Left lobe of liver (tissue), 2 donors: ENCODE measurements at regions not wholly inside any gene's neighbourhood (a gene's known extent, or its start where the extent isn't known, plus 50 kb on each side); places are given as distances from the start of the nearest gene placed in this dataset.
A peak's percentile ranks its signal among the peaks of the same experiment; 100 is the strongest.

Source experiments
- ATAC-seq: fragments of 200-7000 bp; cut with Tn5 transposase; one replicate; pipeline ENCODE4 v1.9.1; 2020; ENCODE audit warnings: mild to moderate bottlenecking, moderate library complexity
- DNase-seq: peaks from one replicate; pipeline ENCODE4 v3.0.0-alpha.2; 2020; ENCODE audit warnings: low spot score
- donor health status: DM: no; HTN: no; CAD: no; lungs with moderate emphysema.
- donor health status: DM: no; HTN: yes; CAD: no.

GRCh38 chr15:25051399-25052154, 96.8 kb downstream of the SNRPN start:
- no peak for DNase-seq

GRCh38 chr15:25052191-25052999, 97.6 kb downstream of the SNRPN start:
- DNase-seq: no peak
- no peak for ATAC-seq

More at GRCh38 chr15:25051399-25052154, 96.8 kb downstream of the SNRPN start:
- ATAC-seq: no peak

GRCh38 chr15:25053000-25053815, 98.4 kb downstream of the SNRPN start:
- ATAC-seq: no peak
- DNase-seq: peak; percentile 12

- ATAC-seq: no peak
- DNase-seq: peak; percentile 10
Observed at GRCh38 chr15:25054329-25054728, 99.5 kb downstream of the SNRPN start.

GRCh38 chr15:25054943-25055342, 100.2 kb downstream of the SNRPN start:
- DNase-seq: peak; percentile 37

DNA sequence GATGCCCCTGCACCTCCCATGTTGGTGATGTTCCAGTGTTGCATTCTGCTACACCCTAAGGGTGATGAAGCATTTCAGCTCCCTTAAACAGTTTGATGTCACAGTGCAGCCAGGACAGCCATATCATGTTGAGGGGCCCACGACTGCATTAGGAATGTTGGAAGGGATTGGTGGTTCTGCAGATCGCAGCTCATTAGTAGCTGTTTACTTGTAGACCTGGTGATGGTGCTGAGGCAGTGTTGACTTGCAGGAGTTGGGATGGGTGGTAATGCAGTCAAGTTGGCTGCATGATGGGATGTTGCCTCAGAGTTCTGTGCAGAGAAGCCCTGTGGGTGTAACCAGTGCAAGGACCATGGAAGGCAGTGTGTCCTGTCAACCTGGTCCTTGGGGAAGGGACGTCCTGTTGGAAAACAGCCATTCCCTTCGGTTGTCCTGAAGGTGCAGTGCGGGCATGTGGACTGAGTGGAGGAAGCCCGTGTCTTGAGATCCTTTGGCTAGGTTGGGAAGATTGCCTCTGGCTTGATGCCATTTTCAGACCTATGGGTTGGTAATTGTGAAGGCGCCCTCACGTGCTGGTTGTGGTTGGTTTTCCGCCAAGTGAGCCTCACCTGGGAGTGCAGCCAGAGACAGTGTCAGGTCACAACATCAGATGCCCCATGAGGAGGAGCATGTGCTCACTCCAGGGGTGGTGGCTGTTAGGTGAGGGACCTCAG, 100.7 kb downstream of the SNRPN start:
- ATAC-seq (no peak), DNase-seq (peak; percentile 19)

More at GRCh38 chr15:25054943-25055342, 100.2 kb downstream of the SNRPN start:
- ATAC-seq: no peak

DNA sequence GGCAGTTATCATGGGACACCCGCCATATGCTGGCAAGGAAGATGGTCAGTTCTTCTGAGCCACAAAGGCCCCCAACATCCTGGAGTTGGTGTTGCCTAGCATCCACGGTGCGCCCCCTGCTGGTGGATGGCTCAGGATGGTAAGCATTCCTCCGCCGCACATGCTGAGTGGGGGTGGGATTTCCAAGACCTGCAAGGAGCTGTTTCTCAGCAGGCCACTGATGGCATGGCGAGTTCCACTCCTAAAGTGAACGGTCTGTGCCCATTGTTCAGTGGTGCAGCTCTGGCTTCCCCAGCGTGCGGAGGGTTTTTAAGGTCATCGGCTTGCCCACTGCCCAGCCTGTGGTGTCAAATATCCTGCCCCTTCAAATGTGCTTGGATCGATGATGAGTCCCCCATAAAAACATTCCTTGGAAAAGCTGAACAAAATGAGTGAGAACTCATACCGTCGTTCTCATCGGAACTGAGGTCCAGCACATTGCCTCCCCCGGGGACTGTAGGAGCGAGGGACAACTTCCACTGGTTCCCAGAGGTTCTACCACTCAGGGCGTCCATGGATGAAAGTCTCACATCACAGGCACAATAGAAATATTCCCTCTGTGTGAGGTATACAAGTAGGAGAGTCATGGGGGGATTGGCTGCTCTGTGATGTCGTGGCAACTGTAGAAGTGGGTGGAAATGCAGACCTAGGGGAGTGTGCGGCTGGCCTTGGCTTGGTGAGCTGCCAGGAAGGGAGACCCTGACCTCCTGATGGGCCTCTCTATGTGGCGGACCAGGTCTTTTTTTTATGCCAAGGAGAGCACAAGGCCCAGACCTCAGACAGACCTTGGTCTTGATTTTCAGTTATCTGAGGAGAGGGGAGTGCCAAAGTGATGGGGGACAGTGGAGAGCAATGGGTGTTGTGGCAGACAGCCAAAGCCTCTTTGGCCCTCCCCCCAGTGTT, 102.0 kb downstream of the SNRPN start:
- ATAC-seq (no peak), DNase-seq (peak; percentile 42)

DNA sequence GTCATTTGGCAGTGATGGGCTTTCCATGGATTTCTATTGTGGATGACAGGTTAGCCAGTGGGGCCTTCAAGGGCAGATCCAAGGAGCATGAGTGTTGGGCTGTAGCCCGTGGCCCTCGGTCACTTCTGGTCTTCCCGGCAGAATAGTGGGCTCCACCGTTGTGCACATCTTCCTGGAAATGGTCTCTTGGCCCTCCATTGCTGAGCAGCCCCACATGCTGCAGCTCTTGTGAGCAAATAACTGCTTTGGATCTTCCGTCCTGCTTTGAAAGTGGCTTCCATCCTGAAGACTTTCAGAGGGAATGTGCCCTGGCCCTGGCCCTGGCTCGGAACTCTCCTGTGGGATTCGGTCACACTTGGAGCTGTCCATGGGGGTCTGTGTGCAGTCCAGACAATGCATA, 102.8 kb downstream of the SNRPN start:
- peak; percentile 18 for DNase-seq
- ATAC-seq: no peak

- DNase-seq: peak; percentile 28
Observed at GRCh38 chr15:25058080-25058785, 103.4 kb downstream of the SNRPN start.

GRCh38 chr15:25059698-25060471, 105.1 kb downstream of the SNRPN start:
- no peak for ATAC-seq
- peak; percentile 30 for DNase-seq

More at GRCh38 chr15:25058080-25058785, 103.4 kb downstream of the SNRPN start:
- no peak for ATAC-seq

- ATAC-seq (no peak), DNase-seq (peak; percentile 26)
Observed at GRCh38 chr15:25060472-25060803, 105.7 kb downstream of the SNRPN start.

DNA sequence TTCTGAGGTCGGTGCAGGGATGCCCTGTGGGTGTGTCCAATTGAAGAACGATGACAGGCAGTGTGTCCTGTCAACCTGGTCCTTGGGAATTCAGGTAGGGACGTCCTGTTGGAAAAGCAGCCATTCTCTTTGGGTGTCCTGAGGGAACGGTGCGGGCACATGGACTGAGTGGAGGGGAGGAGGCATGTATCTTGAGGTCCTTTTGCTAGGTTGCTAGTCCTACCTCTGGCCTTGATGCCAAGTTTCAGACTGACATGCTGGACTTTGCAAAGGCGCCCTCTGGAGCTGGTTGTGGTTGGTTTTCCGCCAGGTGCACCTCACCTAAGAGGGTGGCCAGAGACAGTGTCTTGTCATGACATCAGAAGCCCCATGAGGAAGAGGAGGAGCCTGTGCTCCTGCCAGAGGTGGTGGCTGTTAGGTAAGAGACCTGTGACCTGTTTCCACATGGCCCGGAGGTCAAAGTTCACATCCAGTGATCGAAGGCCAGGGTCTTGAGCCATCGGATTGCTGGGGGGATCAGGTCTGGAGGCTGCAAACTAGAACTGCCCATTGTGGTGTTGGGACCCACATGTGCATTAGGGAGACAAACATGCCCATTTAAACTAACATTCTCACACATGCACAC, 106.3 kb downstream of the SNRPN start:
- ATAC-seq (no peak), DNase-seq (no peak)

DNA sequence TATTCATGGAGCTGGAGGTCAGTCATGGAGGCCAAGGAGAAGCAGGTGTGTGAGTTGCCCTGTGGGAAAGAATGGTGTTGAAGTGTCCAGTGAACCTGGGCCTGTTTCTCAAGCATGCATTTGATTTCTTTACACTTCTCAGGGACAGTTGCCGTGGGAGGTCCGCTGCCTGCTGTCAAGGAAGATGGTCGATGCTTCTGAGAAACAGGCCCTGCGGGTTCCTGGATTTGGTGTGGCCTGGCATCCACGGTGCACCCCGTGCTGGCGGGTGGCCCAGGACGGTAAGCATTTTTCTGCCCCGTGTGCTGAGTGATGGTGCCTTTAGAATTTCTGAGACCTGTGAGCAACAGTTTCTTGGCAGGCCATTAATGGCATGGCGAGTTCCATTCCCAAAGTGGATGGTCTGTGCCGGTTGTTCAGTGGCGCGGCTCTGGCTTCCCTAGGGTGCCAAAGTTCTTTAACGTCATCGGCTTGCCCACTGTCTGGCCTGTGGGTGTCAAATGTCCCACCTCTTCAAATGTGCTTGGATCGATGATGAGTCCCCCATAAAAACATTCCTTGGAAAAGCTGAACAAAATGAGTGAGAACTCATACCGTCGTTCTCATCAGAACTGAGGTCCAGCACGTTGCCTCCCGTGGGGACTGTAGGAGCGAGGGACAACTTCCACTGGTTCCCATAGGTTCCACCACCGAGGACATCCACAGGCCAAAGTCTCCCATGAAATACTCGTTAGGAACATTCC, 107.2 kb downstream of the SNRPN start:
- no peak for ATAC-seq
- no peak for DNase-seq

GRCh38 chr15:25062551-25063430, 108.0 kb downstream of the SNRPN start:
- no peak for ATAC-seq
- DNase-seq: no peak

DNA sequence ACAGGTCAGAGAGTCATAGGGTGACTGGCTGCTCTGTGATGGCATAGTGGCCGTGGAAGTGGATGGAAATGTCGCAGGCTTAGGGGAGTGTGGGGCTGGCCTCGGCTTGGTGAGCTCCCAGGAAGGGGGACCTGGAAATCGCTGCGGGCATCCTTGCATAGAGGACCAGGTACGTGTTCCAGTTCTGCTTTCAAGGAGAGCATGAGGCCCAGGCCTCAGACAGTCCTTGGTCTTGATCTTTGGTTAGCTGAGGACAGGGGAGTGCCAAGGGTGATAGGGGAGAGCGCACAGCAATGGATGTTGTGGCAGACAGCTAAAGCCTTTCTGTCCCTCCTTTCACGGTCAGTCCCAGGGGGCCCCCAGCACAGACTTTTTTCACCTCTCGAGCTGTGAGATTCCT, 110.5 kb downstream of the SNRPN start:
- DNase-seq: no peak

GRCh38 chr15:25065876-25066275, 111.1 kb downstream of the SNRPN start:
- no peak for ATAC-seq
- DNase-seq: no peak

More for the DNA sequence above, 110.5 kb downstream of the SNRPN start:
- no peak for ATAC-seq
